Lung (tissue), 11 donors: ENCODE measurements at regions not wholly inside any gene's neighbourhood (a gene's known extent, or its start where the extent isn't known, plus 50 kb on each side); places are given as distances from the start of the nearest gene placed in this dataset.

Source experiments
- ATAC-seq: fragments of 200-7000 bp; cut with Tn5 transposase; one replicate; pipeline ENCODE4 v1.9.1; 2020; ENCODE audit warnings: moderate number of reproducible peaks; ENCODE audit not compliant: insufficient read depth, low FRiP score
- DNase-seq, 3 donors: peaks; one replicate each; pipeline ENCODE4 v3.0.0-alpha.2; 2013 to 2017
- H3K27ac ChIP-seq, 2 donors: one replicate each; pipeline ENCODE4 v1.5.1; 2013; ENCODE audit warnings: mild to moderate bottlenecking in 2 of 2, moderate library complexity in 2 of 2, control low read depth in 1 of 2, inconsistent platforms in 1 of 2, low read depth in 1 of 2, low read length in 1 of 2
- H3K27me3 ChIP-seq, 3 donors: one replicate each; pipeline ENCODE4 v1.5.1; 2013; ENCODE audit warnings: low read length in 2 of 3; ENCODE audit not compliant: control insufficient read depth in 3 of 3, insufficient read depth in 3 of 3
- H3K36me3 ChIP-seq, 4 donors: one replicate each; pipeline ENCODE4 v1.5.1; 2013; ENCODE audit warnings: low read length in 4 of 4, mild to moderate bottlenecking in 1 of 4, moderate library complexity in 1 of 4; ENCODE audit not compliant: control insufficient read depth in 4 of 4, insufficient read depth in 4 of 4
- H3K4me1 ChIP-seq, 5 donors: one replicate each; pipeline ENCODE4 v1.5.1; 2013; ENCODE audit warnings: low read length in 5 of 5, mild to moderate bottlenecking in 2 of 5, moderate library complexity in 1 of 5; ENCODE audit not compliant: control insufficient read depth in 5 of 5, insufficient read depth in 5 of 5
- H3K4me3 ChIP-seq: one replicate; pipeline ENCODE4 v1.5.1; 2013; ENCODE audit warnings: mild to moderate bottlenecking, control low read depth, moderate library complexity
- H3K9ac ChIP-seq, 2 donors: one replicate each; pipeline ENCODE4 v1.5.1; 2013; ENCODE audit warnings: low read length in 2 of 2, control low read depth in 1 of 2; ENCODE audit not compliant: insufficient read depth in 1 of 2
- H3K9me3 ChIP-seq, 4 donors: one replicate each; pipeline ENCODE4 v1.5.1; 2013; ENCODE audit warnings: low read length in 3 of 4, mild to moderate bottlenecking in 1 of 4, moderate library complexity in 1 of 4; ENCODE audit not compliant: control insufficient read depth in 4 of 4, insufficient read depth in 3 of 4
- CTCF ChIP-seq: IDR thresholded peaks from 2 replicates; pipeline ENCODE4 v1.5.1; 2012; ENCODE audit warnings: mild to moderate bottlenecking; ENCODE audit errors: control extremely low read depth, extremely low read depth
- WGBS, 2 donors: extraction: QIAGEN DNeasy Blood & Tissue Kit; methylation state at CpG; one replicate each; pipeline ENCODE4 v1.1.7; 2013; 5-methylcytosine and 5-hydroxymethylcytosine counted together
- donor health status: control.
- donor health status: control.
- donor health status: Bipolar disorder and iron deficiency.
- donor health status: healthy.
- donor health status: DM: yes; HTN: yes; CAD: no.

GRCh38 chr15:99504823-99505551 lies 60.8 kb upstream of the MEF2A start:
- Histone ChIP-seq H3K27me3 (no peaks in the 10 kb centered on the region), H3K9ac (no peak overlapping the region), H3K4me1 (peaks cover 0 to 26% (median 13%) of the 10 kb centered on the region in 5 donors), H3K36me3 (no peaks in the 10 kb centered on the region), H3K9me3 (no peaks in the 10 kb centered on the region), H3K27ac (no peak overlapping the region), H3K4me3 (no peak overlapping the region)
- TF ChIP-seq CTCF: no peak
- ATAC-seq: no peak
- 62 to 81% methylated on average over 8 of the region's 8 CpGs for WGBS, 2 donors
- DNase-seq: no peak

- ATAC-seq: no peak
- Histone ChIP-seq H3K27me3 (no peaks in the 10 kb centered on the region), H3K9me3 (no peaks in the 10 kb centered on the region), H3K4me3 (no peak overlapping the region), H3K36me3 (no peaks in the 10 kb centered on the region), H3K4me1 (peaks cover 0 to 31% (median 17%) of the 10 kb centered on the region in 5 donors), H3K9ac (no peak overlapping the region), H3K27ac (no peak overlapping the region)
- TF ChIP-seq CTCF: no peak
- no peak for DNase-seq
- 97 to 99% methylated on average over 3 of the region's 3 CpGs for WGBS, 2 donors
Observed at GRCh38 chr15:99506399-99506798, 59.4 kb upstream of the MEF2A start.

- Histone ChIP-seq H3K9me3 (no peaks in the 10 kb centered on the region), H3K27me3 (no peaks in the 10 kb centered on the region), H3K4me1 (peaks cover 0 to 38% (median 20%) of the 10 kb centered on the region in 5 donors), H3K9ac (no peak overlapping the region), H3K36me3 (no peaks in the 10 kb centered on the region), H3K4me3 (no peak overlapping the region), H3K27ac (peak overlapping the region; percentile 80 to 83)
- 68 to 81% methylated on average over 6 of the region's 6 CpGs for WGBS, 2 donors
- DNase-seq (no peak), ATAC-seq (no peak)
- no peak for TF ChIP-seq CTCF
Observed at GRCh38 chr15:99507016-99507503, 58.7 kb upstream of the MEF2A start.
